PFSK-1 (cell line): ENCODE measurements at regions not wholly inside any gene's neighbourhood (a gene's known extent, or its start where the extent isn't known, plus 50 kb on each side); places are given as distances from the start of the nearest gene placed in this dataset.

Experiments used
- FOXP2 ChIP-seq: optimal IDR thresholded peaks from 2 replicates; pipeline ENCODE3; 2011; ENCODE audit warnings: borderline replicate concordance, control low read depth, inconsistent platforms; ENCODE audit not compliant: insufficient read depth; ENCODE audit errors: extremely low read length, extremely low read depth
- POLR2AphosphoS5 ChIP-seq: IDR thresholded peaks from 2 replicates; pipeline ENCODE4 v1.6.1; 2012; ENCODE audit warnings: low read depth, mild to moderate bottlenecking, control low read depth, low read length, moderate library complexity
- REST ChIP-seq, 2 experiments: IDR thresholded peaks; 2 replicates each; pipeline versions ENCODE4 v1.6.1 to v1.8.0; 2011 to 2012; ENCODE audit warnings: low read depth in 2 of 2, low read length in 2 of 2, control low read depth in 1 of 2, inconsistent platforms in 1 of 2, mild to moderate bottlenecking in 1 of 2, moderate library complexity in 1 of 2; ENCODE audit not compliant: insufficient read depth in 1 of 2
- SIN3A ChIP-seq: IDR thresholded peaks from 2 replicates; pipeline ENCODE4 v1.6.1; 2012; ENCODE audit warnings: mild to moderate bottlenecking, low read length, moderate library complexity, borderline replicate concordance; ENCODE audit not compliant: insufficient read depth
- TAF1 ChIP-seq: IDR thresholded peaks from 2 replicates; pipeline ENCODE4 v1.6.1; 2012; ENCODE audit warnings: low read length, control low read depth, borderline replicate concordance; ENCODE audit not compliant: insufficient read depth

DNA sequence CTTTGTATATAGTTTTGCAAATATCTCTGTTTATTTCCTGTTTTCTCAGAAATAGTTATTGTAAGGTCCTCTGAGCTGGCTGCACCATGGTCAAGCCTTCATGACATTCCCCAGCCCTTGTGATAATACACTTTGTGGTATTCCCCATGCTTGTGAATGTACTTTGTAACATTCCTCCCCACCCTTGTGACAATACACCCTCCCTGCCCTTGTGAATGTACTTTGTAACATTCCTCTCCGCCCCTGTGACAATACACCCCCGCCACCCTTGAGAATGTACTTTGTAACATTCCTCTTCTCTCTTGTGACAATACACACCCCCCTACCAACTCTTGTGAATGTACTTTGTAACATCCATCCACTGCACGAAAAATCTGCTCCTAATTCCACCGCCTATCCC, 530.7 kb downstream of the CENPC start:
- TF ChIP-seq REST (IDR thresholded peaks at IDR 0.05; ENCODE audit: insufficient read depth in 1 of 2, low read depth in 2 of 2, low read length in 2 of 2), result no peak
- no peak for TF ChIP-seq TAF1
- no peak for TF ChIP-seq SIN3A
- no peak for TF ChIP-seq POLR2AphosphoS5

DNA sequence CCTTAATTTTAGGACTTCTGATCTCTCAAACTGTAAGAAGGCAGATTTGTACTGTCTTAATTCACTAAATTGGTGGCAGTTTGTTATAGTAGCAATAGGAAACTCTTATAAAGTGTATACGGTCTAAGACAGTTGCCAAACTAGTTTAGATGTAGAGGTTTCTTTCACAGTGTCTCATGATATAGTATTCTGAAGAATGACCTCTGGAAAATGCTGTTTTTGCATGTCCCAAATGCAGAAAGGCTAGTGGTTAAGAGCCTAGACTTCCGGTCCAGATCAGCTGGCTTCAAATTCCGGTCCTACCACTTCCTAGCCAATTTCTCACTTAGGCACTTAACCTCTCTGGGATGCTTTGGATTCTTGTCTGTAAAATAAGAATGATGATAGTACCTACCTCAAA, 538.5 kb downstream of the CENPC start:
- TF ChIP-seq POLR2AphosphoS5 (no peak), FOXP2 (no peak), TAF1 (no peak), SIN3A (no peak), REST (IDR thresholded peaks at IDR 0.05; ENCODE audit: insufficient read depth in 1 of 2, low read depth in 2 of 2, low read length in 2 of 2) (no peak)

GRCh38 chr4:66991521-66991920, 553.8 kb downstream of the CENPC start:
- TF ChIP-seq REST (IDR thresholded peaks at IDR 0.05; ENCODE audit: insufficient read depth in 1 of 2, low read depth in 2 of 2, low read length in 2 of 2) (no peak), POLR2AphosphoS5 (no peak), FOXP2 (no peak), SIN3A (no peak), TAF1 (no peak)

GRCh38 chr4:66974665-66975064, 570.6 kb downstream of the CENPC start:
- TF ChIP-seq SIN3A, result no peak
- no peak for TF ChIP-seq POLR2AphosphoS5
- no peak for TF ChIP-seq REST (IDR thresholded peaks at IDR 0.05; ENCODE audit: insufficient read depth in 1 of 2, low read depth in 2 of 2, low read length in 2 of 2)

DNA sequence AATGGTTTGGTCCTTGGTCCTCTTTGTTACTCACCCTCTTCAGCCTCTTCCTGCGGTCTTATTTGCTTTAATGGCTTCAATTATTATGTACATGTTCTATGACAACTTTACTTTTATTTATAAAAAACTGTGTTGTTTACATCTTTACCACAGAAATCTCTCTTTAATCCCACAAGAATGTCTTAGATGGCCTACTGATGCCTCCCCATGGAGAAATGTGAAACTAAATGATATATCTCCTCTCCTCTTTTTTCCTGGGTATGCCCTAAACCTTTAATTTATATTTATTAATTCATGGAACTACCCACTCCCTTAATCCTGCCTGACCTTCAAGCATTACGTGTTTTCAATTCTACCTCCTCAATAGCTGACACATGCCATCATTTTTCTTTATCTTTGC, 573.2 kb downstream of the CENPC start:
- no peak for TF ChIP-seq REST (IDR thresholded peaks at IDR 0.05; ENCODE audit: insufficient read depth in 1 of 2, low read depth in 2 of 2, low read length in 2 of 2)
- no peak for TF ChIP-seq POLR2AphosphoS5
- no peak for TF ChIP-seq SIN3A
- TF ChIP-seq FOXP2, result no peak
- TF ChIP-seq TAF1, result no peak
